ENCODE measurements at regions not wholly inside any gene's neighbourhood (a gene's known extent, or its start where the extent isn't known, plus 50 kb on each side); places are given as distances from the start of the nearest gene placed in this dataset.

- TF ChIP-seq, protein P1, sequence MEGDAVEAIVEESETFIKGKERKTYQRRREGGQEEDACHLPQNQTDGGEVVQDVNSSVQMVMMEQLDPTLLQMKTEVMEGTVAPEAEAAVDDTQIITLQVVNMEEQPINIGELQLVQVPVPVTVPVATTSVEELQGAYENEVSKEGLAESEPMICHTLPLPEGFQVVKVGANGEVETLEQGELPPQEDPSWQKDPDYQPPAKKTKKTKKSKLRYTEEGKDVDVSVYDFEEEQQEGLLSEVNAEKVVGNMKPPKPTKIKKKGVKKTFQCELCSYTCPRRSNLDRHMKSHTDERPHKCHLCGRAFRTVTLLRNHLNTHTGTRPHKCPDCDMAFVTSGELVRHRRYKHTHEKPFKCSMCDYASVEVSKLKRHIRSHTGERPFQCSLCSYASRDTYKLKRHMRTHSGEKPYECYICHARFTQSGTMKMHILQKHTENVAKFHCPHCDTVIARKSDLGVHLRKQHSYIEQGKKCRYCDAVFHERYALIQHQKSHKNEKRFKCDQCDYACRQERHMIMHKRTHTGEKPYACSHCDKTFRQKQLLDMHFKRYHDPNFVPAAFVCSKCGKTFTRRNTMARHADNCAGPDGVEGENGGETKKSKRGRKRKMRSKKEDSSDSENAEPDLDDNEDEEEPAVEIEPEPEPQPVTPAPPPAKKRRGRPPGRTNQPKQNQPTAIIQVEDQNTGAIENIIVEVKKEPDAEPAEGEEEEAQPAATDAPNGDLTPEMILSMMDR (IDR thresholded peaks at IDR 0.05; ENCODE audit: insufficient read depth, low read length, poor library complexity, severe bottlenecking), result no peak
- no peak for TF ChIP-seq EZH2phosphoT487 (conservative IDR thresholded peaks at IDR 0.05; ENCODE audit: low read length)
- no peaks in the 10 kb centered on the region for H3K79me2 ChIP-seq (ENCODE audit: insufficient read depth, low read length)
- H3K9ac ChIP-seq (ENCODE audit: low read length), result no peak overlapping the region
- no peak overlapping the region for H3K4me3 ChIP-seq (ENCODE audit: insufficient read depth, low read length, poor library complexity, severe bottlenecking)
- H4K20me1 ChIP-seq (ENCODE audit: low read depth, low read length), result no peaks in the 10 kb centered on the region
- H3K9me3 ChIP-seq (ENCODE audit: insufficient read depth, low read length), result no peaks in the 10 kb centered on the region
- H3K36me3 ChIP-seq (ENCODE audit: low read length), result no peaks in the 10 kb centered on the region
- H3K27ac ChIP-seq (ENCODE audit: low read depth, low read length), result no peak overlapping the region
- no peaks in the 10 kb centered on the region for H3K9me2 ChIP-seq (replicated peaks; ENCODE audit: insufficient read depth, low read length)
- no peak overlapping the region for H3K4me2 ChIP-seq (ENCODE audit: low read depth, low read length, poor library complexity, severe bottlenecking)
- H3F3A ChIP-seq (ENCODE audit: insufficient read depth), result no peaks in the 10 kb centered on the region
- H2AFZ ChIP-seq (ENCODE audit: low read depth, low read length, severe bottlenecking), result no peak overlapping the region
- H3K27me3 ChIP-seq (ENCODE audit: low read length), result no peaks in the 10 kb centered on the region
These were observed 736.6 kb upstream of the SORCS1 start for GRCh38 chr10:107901076-107901475.

DNA sequence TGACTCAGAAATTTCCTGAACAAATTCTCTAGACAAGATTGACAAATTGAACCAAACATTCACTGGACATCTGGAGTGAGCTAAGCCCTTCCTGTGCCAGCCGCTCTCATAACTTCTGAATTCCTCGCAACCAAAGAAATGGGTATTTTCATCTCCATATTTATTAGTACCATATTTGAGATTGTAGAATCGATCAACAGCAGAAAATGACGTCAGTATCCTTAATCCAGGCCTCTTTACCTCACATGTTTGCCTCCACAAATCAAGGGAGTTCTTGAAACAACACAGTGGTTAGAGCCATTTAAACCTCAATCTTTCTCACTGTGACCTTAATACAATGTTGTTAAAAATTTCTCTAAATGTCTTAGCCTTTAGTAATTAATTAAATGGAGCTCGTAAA, 735.6 kb upstream of the SORCS1 start:
- no peak overlapping the region for H2AFZ ChIP-seq (ENCODE audit: low read depth, low read length, severe bottlenecking)
- TF ChIP-seq, protein P1 (IDR thresholded peaks at IDR 0.05; ENCODE audit: insufficient read depth, low read length, poor library complexity, severe bottlenecking), result no peak
- TF ChIP-seq EZH2phosphoT487 (conservative IDR thresholded peaks at IDR 0.05; ENCODE audit: low read length), result no peak
- no peaks in the 10 kb centered on the region for H3K36me3 ChIP-seq (ENCODE audit: low read length)
- H3K4me3 ChIP-seq (ENCODE audit: insufficient read depth, low read length, poor library complexity, severe bottlenecking), result no peak overlapping the region
- no peaks in the 10 kb centered on the region for H3K79me2 ChIP-seq (ENCODE audit: insufficient read depth, low read length)
- H3F3A ChIP-seq (ENCODE audit: insufficient read depth), result no peaks in the 10 kb centered on the region
- no peak overlapping the region for H3K4me2 ChIP-seq (ENCODE audit: low read depth, low read length, poor library complexity, severe bottlenecking)
- H3K27ac ChIP-seq (ENCODE audit: low read depth, low read length), result no peak overlapping the region
- H4K20me1 ChIP-seq (ENCODE audit: low read depth, low read length), result no peaks in the 10 kb centered on the region
- no peaks in the 10 kb centered on the region for H3K9me2 ChIP-seq (replicated peaks; ENCODE audit: insufficient read depth, low read length)
- H3K9ac ChIP-seq (ENCODE audit: low read length), result no peak overlapping the region
- no peaks in the 10 kb centered on the region for H3K9me3 ChIP-seq (ENCODE audit: insufficient read depth, low read length)
- no peaks in the 10 kb centered on the region for H3K27me3 ChIP-seq (ENCODE audit: low read length)

- H3K4me3 ChIP-seq (ENCODE audit: insufficient read depth, low read length, poor library complexity, severe bottlenecking), result no peak overlapping the region
- no peak overlapping the region for H3K4me2 ChIP-seq (ENCODE audit: low read depth, low read length, poor library complexity, severe bottlenecking)
- no peaks in the 10 kb centered on the region for H3K36me3 ChIP-seq (ENCODE audit: low read length)
- H4K20me1 ChIP-seq (ENCODE audit: low read depth, low read length), result no peaks in the 10 kb centered on the region
- H3K27me3 ChIP-seq (ENCODE audit: low read length), result no peaks in the 10 kb centered on the region
- no peaks in the 10 kb centered on the region for H3K9me2 ChIP-seq (replicated peaks; ENCODE audit: insufficient read depth, low read length)
- TF ChIP-seq, protein P1 (IDR thresholded peaks at IDR 0.05; ENCODE audit: insufficient read depth, low read length, poor library complexity, severe bottlenecking), result no peak
- TF ChIP-seq EZH2phosphoT487 (conservative IDR thresholded peaks at IDR 0.05; ENCODE audit: low read length), result no peak
- H3K79me2 ChIP-seq (ENCODE audit: insufficient read depth, low read length), result no peaks in the 10 kb centered on the region
- H3F3A ChIP-seq (ENCODE audit: insufficient read depth), result no peaks in the 10 kb centered on the region
- no peak overlapping the region for H3K9ac ChIP-seq (ENCODE audit: low read length)
- no peak overlapping the region for H2AFZ ChIP-seq (ENCODE audit: low read depth, low read length, severe bottlenecking)
- no peaks in the 10 kb centered on the region for H3K9me3 ChIP-seq (ENCODE audit: insufficient read depth, low read length)
- no peak overlapping the region for H3K27ac ChIP-seq (ENCODE audit: low read depth, low read length)
These were observed 735.1 kb upstream of the SORCS1 start for GRCh38 chr10:107899502-107900062.
